OCI-LY7 (cell line): ENCODE measurements at regions not wholly inside any gene's neighbourhood (a gene's known extent, or its start where the extent isn't known, plus 50 kb on each side); places are given as distances from the start of the nearest gene placed in this dataset.

ENCODE experiments used
- BruUV-seq: library from RNA; stranded (reverse); fragments of 400-500 nt; replicated peaks from 2 replicates; lab custom pipeline; 2021; lab: Mats Ljungman, UMichigan
- CTCF ChIA-PET: fragments of 300-600 bp; sonication (Branson Sonifier 250); formaldehyde crosslinking; loops from one replicate; lab custom pipeline; 2022; ENCODE audit warnings: antibody characterized with exemption; ENCODE audit not compliant: unreplicated experiment; lab: Charles Lee
- POLR2A ChIA-PET: fragments of 300-600 bp; sonication (Branson Sonifier 250); formaldehyde crosslinking; loops from one replicate; lab custom pipeline; 2022; ENCODE audit warnings: antibody characterized with exemption; lab: Charles Lee
- DNase-seq: peaks from one replicate; pipeline ENCODE4 v3.0.0-alpha.2; 2015; ENCODE audit warnings: low spot score
- H2AFZ ChIP-seq: fragments of 200-600 bp; sonication (generic), shearing (Covaris generic); 2 replicates; pipeline ENCODE4 v1.6.1; 2014; ENCODE audit warnings: mild to moderate bottlenecking, antibody characterized with exemption, low read length, moderate library complexity
- H3K27ac ChIP-seq: fragments of 200-600 bp; sonication (generic); 2 replicates; pipeline ENCODE4 v1.5.1; 2014; ENCODE audit warnings: mixed run types, low read depth, mild to moderate bottlenecking, moderate library complexity, low read length, inconsistent platforms; ENCODE audit not compliant: poor library complexity, severe bottlenecking
- H3K36me3 ChIP-seq: fragments of 200-600 bp; sonication (generic); 2 replicates; pipeline ENCODE4 v1.6.1; 2014; ENCODE audit warnings: mild to moderate bottlenecking, antibody characterized with exemption, low read length, moderate library complexity, mixed read lengths; ENCODE audit not compliant: insufficient read depth
- H3K4me1 ChIP-seq: fragments of 200-600 bp; sonication (generic); 2 replicates; pipeline ENCODE4 v1.5.1; 2014; ENCODE audit warnings: mild to moderate bottlenecking, low read length; ENCODE audit not compliant: insufficient read depth, poor library complexity, severe bottlenecking
- H3K4me2 ChIP-seq: fragments of 200-600 bp; sonication (generic); 2 replicates; pipeline ENCODE4 v1.6.1; 2014; ENCODE audit warnings: mild to moderate bottlenecking, low read length
- H3K4me3 ChIP-seq: fragments of 200-600 bp; sonication (generic); 2 replicates; pipeline ENCODE4 v1.5.1; 2014; ENCODE audit warnings: mild to moderate bottlenecking, low read depth, low read length; ENCODE audit not compliant: poor library complexity, severe bottlenecking
- H3K79me2 ChIP-seq: fragments of 200-600 bp; sonication (generic); 2 replicates; pipeline ENCODE4 v1.6.1; 2016; ENCODE audit warnings: low read depth, mild to moderate bottlenecking, low read length, moderate library complexity, mixed read lengths; ENCODE audit not compliant: insufficient read depth
- H3K9me2 ChIP-seq: fragments of 200-600 bp; sonication (generic); 2 replicates; pipeline ENCODE4 v1.6.1; 2016; ENCODE audit warnings: mild to moderate bottlenecking, low read length, mixed read lengths; ENCODE audit not compliant: insufficient read depth
- H3K9me3 ChIP-seq: fragments of 200-600 bp; sonication (generic); 2 replicates; pipeline ENCODE4 v1.6.1; 2014; ENCODE audit warnings: mild to moderate bottlenecking, mixed run types, low read length, mixed read lengths
- H4K20me1 ChIP-seq: fragments of 200-600 bp; sonication (generic); 2 replicates; pipeline ENCODE4 v1.6.1; 2014; ENCODE audit warnings: mild to moderate bottlenecking, antibody characterized with exemption, low read length, moderate library complexity, mixed read lengths; ENCODE audit not compliant: insufficient read depth
- CTCF ChIP-seq: fragments of 200-600 bp; sonication (generic); conservative IDR thresholded peaks from 2 replicates; pipeline ENCODE4 v1.5.1; 2014; ENCODE audit warnings: mild to moderate bottlenecking, antibody characterized with exemption, low read length, moderate library complexity, mixed read lengths
- EZH2phosphoT487 ChIP-seq: fragments of 200-600 bp; sonication (generic); IDR thresholded peaks from 2 replicates; pipeline ENCODE4 v1.6.1; 2018; ENCODE audit warnings: low read depth, borderline replicate concordance, mild to moderate bottlenecking, mixed run types, antibody characterized with exemption, low read length, moderate library complexity, mixed read lengths
- intact Hi-C: fragments of 100-400 bp; cut with micrococcal nuclease; formaldehyde crosslinking; loops from one replicate; pipeline ENCODE4 v1.10.0; 2022; ENCODE audit not compliant: unreplicated experiment

GRCh38 chr2:173539615-173540014 is 184.9 kb downstream of the CDCA7 start:
- Histone ChIP-seq H3K4me2 (no peak overlapping the region), H3K9me3 (no peaks in the 10 kb centered on the region), H3K4me1 (no peaks in the 10 kb centered on the region), H3K9me2 (no peaks in the 10 kb centered on the region), H3K36me3 (no peaks in the 10 kb centered on the region), H3K4me3 (no peak overlapping the region), H2AFZ (no peak overlapping the region), H3K79me2 (no peaks in the 10 kb centered on the region), H4K20me1 (no peaks in the 10 kb centered on the region), H3K27ac (no peak overlapping the region)
- POLR2A ChIA-PET, result interaction anchor here (0.6 to 1.1 kb wide), 2 partner anchors 65 to 857 kb away, joined by 3 read pairs; no protein-coding TSS in a partner anchor
- CTCF ChIA-PET, result no interaction called here
- no TSS peak for BruUV-seq
- intact Hi-C loops, result no loop called here
- DNase-seq, result no peak
- TF ChIP-seq CTCF (no peak), EZH2phosphoT487 (no peak)

- Histone ChIP-seq H3K36me3 (no peaks in the 10 kb centered on the region), H3K4me2 (no peak overlapping the region), H3K4me3 (no peak overlapping the region), H3K4me1 (no peaks in the 10 kb centered on the region), H3K27ac (no peak overlapping the region), H3K79me2 (no peaks in the 10 kb centered on the region), H4K20me1 (no peaks in the 10 kb centered on the region), H3K9me3 (no peaks in the 10 kb centered on the region), H2AFZ (no peak overlapping the region), H3K9me2 (no peaks in the 10 kb centered on the region)
- TF ChIP-seq EZH2phosphoT487 (no peak), CTCF (no peak)
- no TSS peak for BruUV-seq
- intact Hi-C loops, result no loop called here
- DNase-seq, result no peak
- ChIA-PET CTCF (no interaction called here), POLR2A (interaction anchor here (0.5 kb wide), 1 partner anchor 804 kb away, joined by 9 read pairs; no protein-coding TSS in a partner anchor)
Observed at GRCh38 chr2:173544641-173545363, 190.1 kb downstream of the CDCA7 start.

GRCh38 chr2:173545364-173545763 is 190.7 kb downstream of the CDCA7 start:
- no peak overlapping the region for H3K4me3 ChIP-seq
- DNase-seq, result no peak
- no peaks in the 10 kb centered on the region for H3K4me1 ChIP-seq
- no peaks in the 10 kb centered on the region for H4K20me1 ChIP-seq
- POLR2A ChIA-PET, result interaction anchor here (0.9 kb wide), 1 partner anchor 1931 kb away, joined by 3 read pairs; no protein-coding TSS in a partner anchor
- H2AFZ ChIP-seq, result no peak overlapping the region
- no peaks in the 10 kb centered on the region for H3K79me2 ChIP-seq
- no peak overlapping the region for H3K4me2 ChIP-seq
- H3K9me2 ChIP-seq, result no peaks in the 10 kb centered on the region
- no peaks in the 10 kb centered on the region for H3K9me3 ChIP-seq
- H3K27ac ChIP-seq, result no peak overlapping the region
- CTCF ChIA-PET, result no interaction called here
- intact Hi-C loops, result no loop called here
- no peaks in the 10 kb centered on the region for H3K36me3 ChIP-seq
- TF ChIP-seq CTCF, result no peak
- TF ChIP-seq EZH2phosphoT487, result no peak
- no TSS peak for BruUV-seq
